GM18907 (cell line): ENCODE measurements at regions not wholly inside any gene's neighbourhood (a gene's known extent, or its start where the extent isn't known, plus 50 kb on each side); places are given as distances from the start of the nearest gene placed in this dataset.

Experiments used
- ATAC-seq: cut with Tn5 transposase; IDR thresholded peaks from one replicate; pipeline ENCODE4 v1.9.1; 2021; ENCODE audit warnings: mild to moderate bottlenecking, moderate library complexity; ENCODE audit not compliant: unreplicated experiment

GRCh38 chr3:194832346-194833104 lies 146.8 kb downstream of the FAM43A start:
- ATAC-seq, result no peak

- ATAC-seq, result no peak
Measured at GRCh38 chr3:194833114-194833910, 147.6 kb downstream of the FAM43A start.

GRCh38 chr3:194836661-194837060 lies 151.0 kb downstream of the FAM43A start:
- no peak for ATAC-seq

GRCh38 chr3:194837457-194838127 lies 151.9 kb downstream of the FAM43A start:
- ATAC-seq, result no peak

GRCh38 chr3:194838236-194838635 lies 152.6 kb downstream of the FAM43A start:
- ATAC-seq, result no peak

- no peak for ATAC-seq
Measured at GRCh38 chr3:194840661-194841514, 155.2 kb downstream of the FAM43A start.

- no peak for ATAC-seq
Measured at GRCh38 chr3:194841515-194841841, 155.8 kb downstream of the FAM43A start.

GRCh38 chr3:194843556-194843955 lies 157.9 kb downstream of the FAM43A start:
- no peak for ATAC-seq

- ATAC-seq, result no peak
Measured at GRCh38 chr3:194844046-194844445, 158.4 kb downstream of the FAM43A start.

GRCh38 chr3:194849166-194849875 lies 163.6 kb downstream of the FAM43A start:
- ATAC-seq, result no peak

GRCh38 chr3:194851254-194851653 lies 165.6 kb downstream of the FAM43A start:
- ATAC-seq, result no peak

- no peak for ATAC-seq
Measured at GRCh38 chr3:194851941-194852340, 166.3 kb downstream of the FAM43A start.

- no peak for ATAC-seq
Measured at GRCh38 chr3:194852345-194852744, 166.7 kb downstream of the FAM43A start.

- no peak for ATAC-seq
Measured at GRCh38 chr3:194852831-194853508, 167.3 kb downstream of the FAM43A start.

GRCh38 chr3:194854206-194854605 lies 168.5 kb downstream of the FAM43A start:
- ATAC-seq, result no peak

GRCh38 chr3:194854659-194855390 lies 169.1 kb downstream of the FAM43A start:
- no peak for ATAC-seq

GRCh38 chr3:194856296-194856695 lies 170.6 kb downstream of the FAM43A start:
- ATAC-seq, result no peak

GRCh38 chr3:194857469-194858113 lies 171.9 kb downstream of the FAM43A start:
- no peak for ATAC-seq
